ENCODE measurements at regions not wholly inside any gene's neighbourhood (a gene's known extent, or its start where the extent isn't known, plus 50 kb on each side); places are given as distances from the start of the nearest gene placed in this dataset.

DNA sequence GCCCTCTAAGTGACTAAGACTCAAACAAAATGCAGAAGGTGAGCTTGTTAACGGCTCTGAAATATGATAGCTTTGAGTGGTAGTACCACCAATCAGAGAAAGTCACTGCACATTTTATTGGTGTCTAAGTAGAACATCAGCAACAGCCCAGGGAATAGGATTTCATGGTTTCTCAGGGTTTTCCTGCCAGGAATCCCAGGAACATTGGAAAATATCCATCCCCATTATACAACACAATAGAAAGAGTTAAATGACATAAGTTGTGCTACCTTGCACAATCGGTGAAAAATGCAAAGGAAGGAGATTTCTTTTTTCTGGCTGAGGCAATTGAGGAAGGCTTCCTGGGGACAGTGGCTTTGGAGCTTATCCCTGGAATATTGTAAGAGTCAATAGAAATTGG lies 283.1 kb downstream of the HLX start:
- DNase-seq (ENCODE audit: low spot score), result no peak

DNA sequence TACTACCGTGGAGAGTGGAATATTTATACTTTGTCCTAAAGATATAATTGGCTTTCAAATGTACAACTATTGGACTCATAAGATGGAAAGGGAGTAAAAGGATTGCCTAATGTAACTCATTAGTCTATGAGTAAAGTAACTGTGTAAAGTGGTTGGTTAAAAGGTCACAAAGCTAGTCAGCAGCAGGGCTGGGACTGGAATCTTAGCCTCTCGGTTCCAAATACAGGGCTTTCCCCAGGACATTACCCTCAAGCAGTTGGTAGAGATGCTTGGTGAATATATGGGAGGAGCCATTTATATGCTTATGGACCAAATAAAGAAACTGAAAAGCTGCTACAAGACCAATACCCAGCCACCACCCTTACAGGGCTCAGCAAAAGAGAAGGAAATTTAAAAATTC lies 283.7 kb downstream of the HLX start:
- DNase-seq (ENCODE audit: low spot score), result no peak

DNA sequence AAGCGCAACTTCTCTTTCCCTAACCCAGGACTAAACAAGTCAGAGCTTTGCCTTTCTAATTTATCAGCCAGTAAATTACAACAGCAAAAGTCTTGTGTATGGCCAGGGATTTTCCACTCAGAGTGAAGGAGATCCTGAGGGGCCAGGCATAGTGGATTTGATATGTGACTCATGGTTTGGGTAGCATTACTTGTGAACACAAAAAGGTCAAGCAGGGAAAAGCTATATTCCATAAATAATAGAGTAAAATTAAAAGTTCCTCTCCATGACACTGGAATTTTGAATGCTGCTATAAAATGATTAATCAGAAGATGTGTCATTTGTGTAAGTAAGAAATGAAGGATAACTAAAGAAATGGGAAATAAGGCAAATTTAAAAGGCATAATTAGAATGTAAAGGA lies 284.8 kb downstream of the HLX start:
- no peak for DNase-seq (ENCODE audit: low spot score)

DNA sequence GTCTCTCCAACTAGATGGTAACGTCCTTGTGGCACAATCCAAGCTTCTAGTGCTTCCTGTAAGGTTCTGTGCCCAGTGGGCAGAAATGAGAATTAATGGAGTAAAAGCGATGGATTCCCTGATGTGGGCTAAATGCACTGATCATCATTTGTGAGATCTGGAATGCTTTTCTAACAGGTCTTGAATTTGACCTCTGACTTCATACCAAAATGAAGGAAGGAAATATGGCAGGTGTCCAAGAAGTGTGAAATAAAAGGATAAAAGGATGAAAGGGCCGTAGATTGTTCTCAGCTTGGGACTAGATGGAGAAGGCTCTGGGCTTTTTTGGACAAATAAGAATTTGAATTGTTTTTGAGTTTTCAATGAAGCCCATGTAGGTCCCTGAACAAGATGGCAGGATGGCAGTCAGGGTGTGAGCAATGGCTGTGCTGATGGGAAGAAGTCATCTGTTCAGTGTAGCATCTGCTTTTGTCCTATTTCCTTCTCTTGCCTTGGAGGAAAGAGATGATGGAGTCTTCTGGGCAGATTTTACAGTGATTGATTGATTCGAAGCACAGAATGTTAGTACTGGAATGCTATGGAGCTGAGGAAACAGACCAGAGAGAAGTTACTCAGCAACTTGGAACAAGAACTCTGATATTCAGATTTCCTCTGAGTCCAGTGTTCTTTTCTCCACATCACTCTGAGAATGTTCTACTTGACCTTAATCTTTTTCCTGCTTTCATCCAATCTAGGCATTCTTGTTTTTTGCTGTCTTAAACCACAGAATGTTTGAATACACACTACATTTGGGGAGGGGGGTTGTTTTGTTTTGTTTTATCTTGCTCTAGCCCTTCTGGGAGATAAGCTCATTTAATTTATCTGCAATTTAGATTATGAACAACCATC lies 286.0 kb downstream of the HLX start:
- DNase-seq (ENCODE audit: low spot score), result no peak

DNA sequence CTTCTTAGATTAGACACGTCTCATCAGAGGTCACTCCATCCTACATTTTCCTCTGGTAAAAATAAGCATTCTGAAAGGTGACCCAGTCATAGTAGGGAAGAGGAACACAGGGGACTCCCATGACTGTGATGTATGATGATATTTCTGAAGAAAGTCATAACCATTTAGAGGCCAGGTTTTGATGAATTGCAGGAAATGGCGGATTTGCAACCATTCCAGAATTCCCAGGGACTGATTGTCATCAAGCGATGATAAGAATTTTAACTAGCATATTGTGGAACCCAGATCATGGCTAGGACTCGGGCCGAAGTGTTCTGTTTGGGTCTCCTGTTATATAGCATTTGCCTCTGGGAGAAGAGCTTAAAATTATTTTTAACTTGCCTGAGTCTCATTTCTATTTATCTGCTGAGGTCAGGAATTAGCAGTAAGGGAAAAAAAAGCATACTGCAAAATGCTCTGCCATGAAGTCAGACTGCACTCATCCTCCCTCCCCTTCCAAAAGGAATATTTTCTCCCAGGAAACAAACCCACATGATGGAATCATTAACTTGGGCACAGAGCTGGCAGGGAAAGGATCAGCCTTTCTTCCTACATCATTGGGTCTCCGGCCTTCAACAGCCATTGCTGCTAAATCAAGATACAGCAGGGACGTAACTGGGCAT lies 286.7 kb downstream of the HLX start:
- no peak for DNase-seq (ENCODE audit: low spot score)

DNA sequence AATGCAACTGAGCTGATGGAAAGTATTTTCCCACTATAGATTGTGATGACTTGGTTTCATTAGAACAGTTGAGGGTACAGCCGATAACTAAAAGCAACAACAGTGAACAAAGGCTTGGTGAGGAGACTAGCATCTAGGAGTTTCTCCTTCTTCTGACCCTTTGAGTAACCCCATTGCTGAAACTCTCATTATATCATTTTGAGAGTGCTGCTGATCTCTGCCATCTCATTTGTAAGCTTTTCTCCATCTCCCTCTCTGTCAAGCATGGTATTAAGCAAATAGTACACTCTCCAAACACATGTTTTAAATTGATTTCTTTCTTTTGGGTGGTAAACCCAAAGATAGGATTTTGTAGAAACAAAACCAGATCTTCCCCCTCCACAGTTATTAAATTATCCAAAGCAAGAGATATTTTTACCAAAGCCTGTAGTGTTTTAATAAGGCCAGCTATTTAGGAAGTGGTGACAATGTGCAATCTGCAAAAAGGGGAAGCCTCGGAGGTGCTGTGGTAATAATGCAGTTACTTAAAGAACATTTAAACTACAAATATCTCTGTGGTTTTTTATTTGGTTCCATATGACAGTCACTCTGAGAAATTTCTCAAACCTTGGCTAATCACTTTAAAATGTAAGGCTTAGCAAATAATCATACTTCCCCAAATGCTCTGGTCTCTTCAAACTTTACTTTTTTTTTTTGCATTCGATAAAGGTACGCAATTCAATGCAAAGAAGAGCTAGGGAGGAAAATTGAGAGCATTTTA lies 287.5 kb downstream of the HLX start:
- no peak for DNase-seq (ENCODE audit: low spot score)

DNA sequence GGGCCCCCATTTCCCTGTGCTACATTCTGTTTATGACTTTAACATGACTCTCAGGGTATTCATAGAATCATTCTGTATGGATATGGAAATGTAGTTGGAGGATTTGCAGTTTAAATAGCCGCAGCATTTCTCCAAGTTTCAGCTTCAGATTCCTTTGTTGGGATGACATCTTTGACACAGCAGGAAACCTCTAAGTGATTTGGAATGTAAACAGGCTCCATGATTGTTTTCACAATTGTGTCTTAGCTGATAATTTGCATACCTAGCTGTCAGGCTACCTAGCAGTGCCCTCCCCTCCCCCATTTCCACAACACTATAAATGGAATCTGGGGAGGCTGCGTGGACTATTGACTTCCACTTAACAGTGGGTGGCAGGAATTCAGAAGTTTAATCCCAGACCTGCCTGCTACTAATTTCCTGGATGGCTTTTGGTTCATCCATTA lies 290.2 kb downstream of the HLX start:
- DNase-seq (ENCODE audit: low spot score), result no peak

DNA sequence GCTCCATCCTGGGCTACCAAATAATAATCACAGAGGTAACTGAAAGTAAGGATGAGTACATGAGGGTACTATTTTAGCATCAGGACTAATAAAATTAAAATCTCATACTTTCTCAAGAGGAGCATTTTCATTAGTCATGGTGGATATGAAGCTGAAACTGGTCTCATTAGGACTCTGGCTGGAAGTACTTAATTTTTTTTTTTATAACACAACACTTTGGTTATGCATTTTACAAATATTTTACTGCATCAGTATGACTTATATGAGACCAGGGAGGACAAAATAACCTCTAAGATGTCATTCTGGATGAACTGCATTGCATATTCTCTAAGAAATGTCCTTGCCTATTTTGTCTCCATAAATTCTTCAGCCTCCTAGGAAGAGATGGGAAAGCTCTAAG lies 290.9 kb downstream of the HLX start:
- DNase-seq (ENCODE audit: low spot score), result no peak

DNA sequence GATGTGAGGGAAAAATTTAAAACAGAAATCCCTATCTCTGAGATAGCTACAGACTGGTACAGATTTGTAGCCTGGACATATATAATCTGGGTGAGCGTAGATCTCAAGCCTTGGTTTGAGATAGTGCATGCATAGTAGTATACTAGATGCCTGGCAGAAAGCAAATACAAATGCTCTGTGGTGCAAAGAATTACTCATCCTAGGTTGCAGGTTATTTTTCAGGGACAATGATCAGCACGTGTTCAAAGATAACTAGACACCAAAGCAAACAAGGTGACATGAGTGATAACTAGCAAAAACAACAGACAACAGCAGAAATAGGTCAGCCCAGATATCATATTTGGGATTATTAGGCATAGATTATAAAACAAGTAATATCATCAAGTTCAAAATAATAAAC lies 292.5 kb downstream of the HLX start:
- DNase-seq (ENCODE audit: low spot score), result no peak

DNA sequence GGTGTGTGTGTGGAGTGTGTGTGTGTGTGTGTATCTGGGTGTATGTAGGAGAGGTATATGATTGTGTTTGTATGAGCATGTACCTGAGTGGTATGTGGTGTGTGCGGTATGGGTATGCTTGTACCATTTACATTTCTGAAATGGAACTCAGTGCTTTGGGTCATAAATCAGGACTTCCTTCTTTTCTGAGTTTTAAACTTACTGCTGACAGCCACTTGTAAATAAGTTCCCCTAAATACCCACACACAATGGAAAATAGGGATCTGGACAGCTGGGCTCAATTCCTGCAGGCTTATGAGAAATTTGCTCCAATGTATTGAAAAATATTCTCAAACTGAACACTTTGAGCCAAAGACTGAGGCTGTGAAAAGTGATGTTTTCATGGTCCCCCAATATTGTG lies 293.6 kb downstream of the HLX start:
- DNase-seq (ENCODE audit: low spot score), result no peak

DNA sequence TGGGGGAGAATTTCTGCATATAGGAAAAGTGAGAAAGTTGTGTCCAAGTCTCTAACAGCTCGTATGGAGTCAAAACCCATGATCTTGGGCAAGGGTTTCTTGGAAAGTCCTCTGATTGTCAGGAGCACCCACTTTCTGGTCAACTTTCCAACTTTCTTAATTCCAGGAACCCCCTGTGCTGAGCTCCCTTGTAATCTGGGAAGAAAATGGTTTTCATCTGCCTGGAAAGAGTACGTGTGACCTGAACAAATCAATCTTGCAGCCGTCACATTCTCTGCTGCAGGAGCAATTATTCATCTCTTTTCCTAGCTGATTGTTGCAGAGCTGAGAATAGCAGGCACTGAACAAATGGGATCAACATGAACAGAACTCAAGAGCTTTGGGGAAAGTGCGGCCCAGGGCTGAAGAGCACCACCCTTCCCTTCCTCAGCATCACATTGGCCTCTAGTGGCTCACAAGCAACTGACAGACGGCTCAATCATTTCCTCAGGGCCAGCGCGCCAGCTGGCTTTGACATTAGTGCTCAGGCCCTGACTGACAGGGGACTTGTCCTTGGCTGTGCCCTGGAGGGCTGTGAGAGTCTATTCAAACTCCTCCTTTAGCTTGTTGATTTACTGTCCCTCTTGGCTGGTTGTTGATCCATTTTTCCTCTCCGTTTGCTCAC lies 295.2 kb downstream of the HLX start:
- peak; percentile 13 for DNase-seq (ENCODE audit: low spot score)

DNA sequence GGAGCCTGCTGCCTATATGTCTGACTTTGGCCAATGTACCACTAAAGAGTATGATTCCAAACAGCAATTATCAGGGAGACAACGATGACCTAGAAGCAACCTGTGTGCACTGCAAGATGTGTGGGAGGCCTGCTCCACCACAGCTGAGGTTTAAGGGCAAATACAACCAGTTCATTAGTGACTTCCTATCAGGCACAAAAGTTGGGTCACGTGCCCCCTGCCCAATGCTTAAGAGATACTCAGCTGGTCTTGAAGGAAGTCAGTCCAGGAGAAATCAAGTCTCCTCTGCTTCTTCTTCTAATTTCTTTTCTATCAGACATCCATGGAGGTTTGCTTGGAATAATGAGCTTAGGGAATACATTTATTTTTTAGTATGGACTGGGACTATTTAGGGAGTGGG lies 296.0 kb downstream of the HLX start:
- no peak for DNase-seq (ENCODE audit: low spot score)

DNA sequence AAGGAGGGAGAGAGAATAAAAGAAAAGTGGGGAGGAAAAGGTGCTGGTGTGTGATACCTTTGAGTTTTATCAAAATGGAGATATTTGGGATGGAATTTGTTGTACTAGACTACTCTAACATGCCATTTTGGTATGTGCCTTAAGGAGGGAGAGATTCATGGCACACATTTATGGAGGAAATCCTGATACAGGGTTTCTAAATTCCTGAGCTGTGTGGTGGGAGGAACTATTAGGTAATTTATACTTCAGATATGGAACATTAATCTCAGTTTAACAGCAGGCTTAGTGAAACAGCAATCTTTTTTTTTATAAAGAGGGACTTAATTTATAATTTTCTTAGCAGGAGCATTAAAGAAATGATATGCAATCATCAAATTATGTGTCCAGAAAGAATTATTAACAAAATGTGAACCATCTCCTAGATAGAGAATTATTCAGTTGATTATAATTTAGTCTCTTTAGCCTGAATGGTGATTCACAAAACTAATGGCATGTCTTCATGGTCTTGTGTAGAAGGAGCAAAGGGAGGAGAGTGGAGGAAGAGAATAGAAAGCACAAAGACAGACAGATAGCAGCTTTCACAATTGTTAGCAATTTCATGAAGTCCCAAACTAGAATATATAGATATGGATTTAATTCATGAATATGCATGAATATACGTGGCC lies 301.6 kb downstream of the HLX start:
- no peak for DNase-seq (ENCODE audit: low spot score)

DNA sequence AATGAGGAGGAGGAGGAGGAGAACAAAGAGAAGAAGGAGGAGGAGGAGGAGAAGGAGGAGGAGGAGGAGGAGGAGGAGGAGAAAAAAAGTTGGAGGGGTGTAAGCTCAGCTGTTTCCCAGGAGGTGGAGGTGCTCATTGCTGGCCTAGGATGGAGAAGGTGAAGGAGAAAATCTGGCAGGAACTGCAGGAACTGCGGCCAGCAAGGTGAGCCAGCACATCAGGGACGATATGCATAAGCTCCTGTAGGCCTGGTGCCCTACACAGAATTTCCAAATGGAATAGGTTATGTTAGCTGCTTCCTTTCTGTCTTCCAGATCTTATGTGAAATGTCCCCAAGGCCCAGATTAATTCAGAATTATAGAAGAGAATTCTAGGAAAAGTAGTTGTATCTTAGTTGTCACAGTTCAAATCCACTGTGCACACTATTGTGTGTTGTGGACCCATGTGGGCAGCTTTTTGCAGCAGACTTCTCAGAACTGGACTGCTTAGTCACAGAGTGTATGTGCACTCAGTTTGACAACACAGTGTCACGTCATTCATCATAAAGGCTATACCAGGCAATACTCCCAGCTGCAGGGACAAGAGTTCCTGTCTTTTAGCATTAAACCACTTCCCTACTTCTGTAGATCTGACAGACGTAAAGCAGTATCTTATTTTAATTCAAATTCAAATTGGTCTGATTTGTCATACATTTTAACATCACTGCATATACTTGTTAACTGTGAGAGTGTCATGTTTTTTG lies 303.7 kb downstream of the HLX start:
- no peak for DNase-seq (ENCODE audit: low spot score)

DNA sequence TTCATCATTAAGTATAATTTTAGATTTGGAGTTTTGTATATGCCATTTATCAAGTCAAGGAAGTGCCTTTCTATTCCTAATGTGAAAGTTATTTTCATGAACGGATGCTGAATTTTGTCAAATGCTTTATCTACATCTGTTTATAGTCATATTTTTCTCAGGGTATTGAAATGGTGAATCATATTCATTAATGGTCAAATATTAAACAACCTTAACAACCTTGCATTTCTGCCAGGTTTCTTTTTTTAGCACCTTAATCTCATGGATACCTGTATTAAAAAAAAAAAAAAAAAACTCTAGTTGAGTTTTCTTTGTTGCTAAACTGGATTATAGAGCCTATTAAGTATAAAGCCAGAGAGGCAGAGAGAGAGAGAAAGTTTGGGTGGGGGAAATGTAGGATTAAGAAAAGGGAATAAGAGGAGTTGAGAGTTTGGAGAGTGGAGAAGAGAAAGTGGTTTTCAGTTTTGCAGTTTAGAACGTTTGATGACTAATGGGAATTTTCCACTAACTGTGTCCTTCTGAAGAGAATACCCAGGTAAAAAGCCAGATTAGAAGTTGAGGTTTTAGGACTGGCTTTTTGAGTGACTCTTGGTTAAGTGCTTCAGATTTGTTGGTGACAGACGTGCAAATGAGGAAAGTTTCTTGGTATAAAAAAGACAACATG lies 305.0 kb downstream of the HLX start:
- DNase-seq (ENCODE audit: low spot score), result no peak

DNA sequence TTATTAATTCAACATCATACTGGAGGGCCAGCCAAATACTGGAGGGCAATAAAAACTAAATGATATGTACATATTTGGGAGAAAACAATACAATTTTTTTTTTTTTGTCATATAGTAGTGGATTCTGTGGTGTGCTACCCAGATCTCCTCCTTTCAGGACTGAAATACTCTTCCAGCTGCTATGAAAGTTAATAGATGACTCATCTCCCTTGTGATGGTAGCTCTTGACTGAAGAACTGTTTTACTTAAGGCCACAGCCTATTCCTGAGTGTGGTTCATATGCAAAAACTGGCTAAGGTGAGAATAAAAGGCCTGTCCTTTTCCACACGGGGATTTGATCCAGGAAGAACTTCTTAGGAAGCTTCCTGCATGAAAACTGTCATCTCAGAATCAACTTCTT lies 307.9 kb downstream of the HLX start:
- no peak for DNase-seq (ENCODE audit: low spot score)

DNA sequence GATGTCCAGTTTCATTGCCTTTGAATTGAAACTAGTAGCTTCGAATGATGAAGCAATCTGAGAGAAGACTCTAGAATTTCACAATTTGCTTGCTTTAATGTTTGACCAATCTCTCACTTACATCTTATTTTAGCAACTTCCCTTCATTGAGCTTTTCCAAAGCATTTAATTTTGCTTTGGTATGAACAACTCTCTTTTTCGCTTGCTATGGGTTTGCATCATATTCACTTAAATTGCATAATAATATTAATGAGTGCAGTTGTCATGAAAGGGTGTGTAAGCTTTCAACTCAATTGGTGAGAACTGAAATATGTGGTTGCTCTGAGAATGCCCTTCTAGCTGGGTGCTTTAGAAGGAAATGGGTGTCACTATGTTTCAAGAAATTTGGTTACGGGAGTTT lies 309.2 kb downstream of the HLX start:
- DNase-seq (ENCODE audit: low spot score), result no peak

DNA sequence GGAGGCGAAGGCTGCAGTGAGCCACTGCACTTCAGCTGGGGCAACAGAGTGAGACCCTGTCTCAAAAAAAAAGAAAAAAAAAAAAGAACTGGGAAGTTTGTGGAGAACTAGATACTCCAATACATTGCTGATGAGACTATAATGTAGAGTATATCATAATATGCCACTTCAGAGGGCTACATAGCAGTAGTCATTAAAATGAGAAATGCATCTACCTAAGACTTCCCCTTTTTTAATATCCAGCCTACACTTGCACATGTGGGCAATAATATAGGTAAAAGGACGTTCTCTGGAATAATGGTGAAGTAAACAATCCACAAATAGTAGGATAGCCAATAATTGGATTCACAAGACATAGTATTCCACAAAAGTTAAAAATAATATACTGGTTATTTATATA lies 311.0 kb downstream of the HLX start:
- DNase-seq (ENCODE audit: low spot score), result no peak

DNA sequence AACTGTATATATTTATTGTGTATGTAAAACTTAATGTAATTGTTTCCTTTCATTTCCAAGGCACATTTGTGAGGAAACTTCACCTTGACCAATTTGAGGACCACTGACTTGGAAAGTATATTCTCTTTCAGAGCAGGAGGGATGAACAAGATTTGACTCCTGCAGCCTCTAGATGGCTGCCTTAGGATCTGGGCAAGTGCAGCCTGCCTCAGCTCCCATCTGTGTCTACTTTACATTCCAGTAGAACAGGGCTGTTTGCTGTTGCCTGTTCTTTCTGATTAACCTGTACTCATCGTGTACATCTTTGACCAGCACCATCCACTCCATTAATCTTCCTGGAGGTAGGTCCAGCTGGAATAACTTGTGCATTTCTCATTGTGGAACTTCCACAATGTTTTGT lies 312.8 kb downstream of the HLX start:
- no peak for DNase-seq (ENCODE audit: low spot score)

DNA sequence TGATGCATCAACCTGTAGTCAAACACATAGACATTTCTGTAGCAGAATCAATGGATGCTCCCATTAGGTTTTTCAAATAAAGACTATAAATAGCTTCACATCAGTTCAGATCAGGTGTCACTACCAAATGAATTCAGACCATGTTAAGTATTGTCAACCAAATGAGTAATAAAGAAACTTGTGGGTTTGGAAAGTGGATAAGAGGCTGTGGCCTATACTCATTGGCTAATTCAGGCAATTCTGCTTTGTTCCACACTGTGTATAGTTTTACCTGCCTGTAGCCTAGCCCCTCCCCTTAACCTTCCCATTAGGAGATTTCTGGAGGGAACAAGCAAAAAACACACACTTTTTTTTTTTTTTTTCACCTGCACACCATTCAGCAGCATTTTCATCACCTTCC lies 321.2 kb downstream of the HLX start:
- DNase-seq (ENCODE audit: low spot score), result no peak

Data from mucosa of gallbladder (tissue), 1 donor.